ENCODE measurements at regions not wholly inside any gene's neighbourhood (a gene's known extent, or its start where the extent isn't known, plus 50 kb on each side); places are given as distances from the start of the nearest gene placed in this dataset.

GRCh38 chr14:34072921-34073320 lies 122.0 kb upstream of the EGLN3 start:
- peaks cover 2% of the 10 kb centered on the region for H3K4me1 ChIP-seq
- H3K4me3 ChIP-seq = no peak overlapping the region
- H3K36me3 ChIP-seq = no peaks in the 10 kb centered on the region
- H2AFZ ChIP-seq (replicated peaks) = no peak overlapping the region
- no peak overlapping the region for H3K4me2 ChIP-seq
- no peak for DNase-seq (ENCODE audit: low spot score)
- no peak overlapping the region for H3K9ac ChIP-seq
- H3F3A ChIP-seq (ENCODE audit: low read depth) = no peaks in the 10 kb centered on the region
- TF ChIP-seq EZH2 (IDR thresholded peaks at IDR 0.05) = no peak
- no peak for TF ChIP-seq CTCF (IDR thresholded peaks at IDR 0.05)
- no peak for TF ChIP-seq EZH2phosphoT487 (IDR thresholded peaks at IDR 0.05)
- no peak overlapping the region for H3K4me3 Mint-ChIP-seq
- H3K27me3 Mint-ChIP-seq (ENCODE audit: insufficient read depth, low read depth) = peaks cover 2% of the 10 kb centered on the region
- peaks cover 6% of the 10 kb centered on the region for H3K9me3 Mint-ChIP-seq
- H3K36me3 Mint-ChIP-seq = no peaks in the 10 kb centered on the region
- no peak overlapping the region for H3K27ac ChIP-seq
- H4K20me1 ChIP-seq (ENCODE audit: low read depth) = no peaks in the 10 kb centered on the region
- no peaks in the 10 kb centered on the region for H3K27me3 ChIP-seq
- H3K79me2 ChIP-seq (ENCODE audit: low read depth) = no peaks in the 10 kb centered on the region
- no peaks in the 10 kb centered on the region for H3K9me3 ChIP-seq (ENCODE audit: low read depth)
- no peak overlapping the region for H3K27ac Mint-ChIP-seq
- peaks cover 3% of the 10 kb centered on the region for H3K4me1 Mint-ChIP-seq

GRCh38 chr14:34072401-34072800 lies 121.5 kb upstream of the EGLN3 start:
- Histone ChIP-seq H3K9me3 (ENCODE audit: low read depth) (no peaks in the 10 kb centered on the region), H2AFZ (replicated peaks) (no peak overlapping the region), H3K27ac (no peak overlapping the region), H3K4me1 (no peaks in the 10 kb centered on the region), H3K9ac (no peak overlapping the region), H3K27me3 (no peaks in the 10 kb centered on the region), H3K79me2 (ENCODE audit: low read depth) (no peaks in the 10 kb centered on the region), H3K4me3 (no peak overlapping the region), H3K4me2 (no peak overlapping the region), H3K36me3 (no peaks in the 10 kb centered on the region), H3F3A (ENCODE audit: low read depth) (no peaks in the 10 kb centered on the region), H4K20me1 (ENCODE audit: low read depth) (no peaks in the 10 kb centered on the region)
- H3K9me3 Mint-ChIP-seq = peaks cover 6% of the 10 kb centered on the region
- no peaks in the 10 kb centered on the region for H3K36me3 Mint-ChIP-seq
- no peak overlapping the region for H3K4me3 Mint-ChIP-seq
- H3K4me1 Mint-ChIP-seq = no peaks in the 10 kb centered on the region
- DNase-seq (ENCODE audit: low spot score) = no peak
- H3K27me3 Mint-ChIP-seq (ENCODE audit: insufficient read depth, low read depth) = peaks cover 2% of the 10 kb centered on the region
- H3K27ac Mint-ChIP-seq = no peak overlapping the region
- no peak for TF ChIP-seq EZH2 (IDR thresholded peaks at IDR 0.05)
- TF ChIP-seq EZH2phosphoT487 (IDR thresholded peaks at IDR 0.05) = no peak
- no peak for TF ChIP-seq CTCF (IDR thresholded peaks at IDR 0.05)

GRCh38 chr14:34070917-34071407 lies 120.1 kb upstream of the EGLN3 start:
- no peak for TF ChIP-seq EZH2phosphoT487 (IDR thresholded peaks at IDR 0.05)
- no peak for TF ChIP-seq CTCF (IDR thresholded peaks at IDR 0.05)
- TF ChIP-seq EZH2 (IDR thresholded peaks at IDR 0.05) = no peak
- Histone ChIP-seq H3F3A (ENCODE audit: low read depth) (no peaks in the 10 kb centered on the region), H4K20me1 (ENCODE audit: low read depth) (no peaks in the 10 kb centered on the region), H3K79me2 (ENCODE audit: low read depth) (no peaks in the 10 kb centered on the region), H3K9me3 (ENCODE audit: low read depth) (no peaks in the 10 kb centered on the region), H3K4me2 (no peak overlapping the region), H3K36me3 (no peaks in the 10 kb centered on the region), H3K27me3 (no peaks in the 10 kb centered on the region), H2AFZ (replicated peaks) (no peak overlapping the region), H3K4me1 (no peaks in the 10 kb centered on the region), H3K27ac (no peak overlapping the region), H3K9ac (no peak overlapping the region), H3K4me3 (no peak overlapping the region)
- Mint-ChIP-seq H3K27ac (no peak overlapping the region), H3K4me3 (no peak overlapping the region), H3K36me3 (no peaks in the 10 kb centered on the region), H3K4me1 (no peaks in the 10 kb centered on the region), H3K9me3 (peaks cover 6% of the 10 kb centered on the region), H3K27me3 (ENCODE audit: insufficient read depth, low read depth) (peaks cover 2% of the 10 kb centered on the region)
- DNase-seq (ENCODE audit: low spot score) = no peak
